GM12878 (cell line): ENCODE measurements at regions not wholly inside any gene's neighbourhood (a gene's known extent, or its start where the extent isn't known, plus 50 kb on each side); places are given as distances from the start of the nearest gene placed in this dataset.

ENCODE experiments used
- ATAC-seq: fragments of 200-7000 bp; cut with Tn5 transposase; 3 replicates; pipeline ENCODE4 v1.9.1; 2020; ENCODE audit warnings: mild to moderate bottlenecking, moderate library complexity
- BruUV-seq: library from RNA; stranded (reverse); fragments of 400-500 nt; replicated peaks from 2 replicates; lab custom pipeline; 2021; lab: Mats Ljungman, UMichigan
- CTCF ChIA-PET: fragments of 300-600 bp; sonication (Branson Sonifier 250); formaldehyde crosslinking; extraction: SDS; loops from one replicate; lab custom pipeline; 2021; ENCODE audit warnings: inconsistent platforms; lab: Yijun Ruan, JAX
- POLR2A ChIA-PET: fragments of 350-600 bp; formaldehyde crosslinking; extraction: SDS; loops from one replicate; lab custom pipeline; 2021; ENCODE audit warnings: inconsistent platforms; lab: Charles Lee
- RAD21 ChIA-PET: fragments of 300-600 bp; sonication (Branson Sonifier 250); formaldehyde crosslinking; loops from one replicate; lab custom pipeline; 2023; ENCODE audit warnings: antibody characterized with exemption; ENCODE audit not compliant: unreplicated experiment; lab: Charles Lee
- SMC1A ChIA-PET: fragments of 300-600 bp; sonication (Branson Sonifier 250); formaldehyde crosslinking; loops from one replicate; lab custom pipeline; 2023; ENCODE audit not compliant: unreplicated experiment, uncharacterized antibody; lab: Charles Lee
- DNase-seq: peaks from one replicate; pipeline ENCODE4 v3.0.0-alpha.2; 2011; ENCODE audit warnings: low read depth, low spot score
- FAIRE-seq: peaks from 3 replicates; lab custom pipeline; 2011; peaks lifted over from hg19 to GRCh38; lab: Jason Lieb, UNC
- H2AFZ ChIP-seq: 2 replicates; pipeline ENCODE4 v1.6.0; 2011; ENCODE audit warnings: low read depth, low read length, control low read depth; ENCODE audit not compliant: control insufficient read depth
- H3K27ac ChIP-seq: 2 replicates; pipeline ENCODE4 v1.5.1; 2011; ENCODE audit warnings: control low read depth; ENCODE audit not compliant: control insufficient read depth, insufficient read depth
- H3K27me3 ChIP-seq, 2 experiments: replicated peaks in 1 of 2; 2 replicates each; pipeline versions ENCODE4 v1.6.0 to v1.6.1; 2011; ENCODE audit warnings: low read length in 1 of 2; ENCODE audit not compliant: control insufficient read depth in 2 of 2, insufficient read depth in 2 of 2
- H3K36me3 ChIP-seq, 2 experiments: 2 replicates each; pipeline ENCODE4 v1.5.1; 2011; ENCODE audit warnings: low read length in 1 of 2; ENCODE audit not compliant: control insufficient read depth in 2 of 2, insufficient read depth in 2 of 2
- H3K4me1 ChIP-seq: 2 replicates; pipeline ENCODE4 v1.6.1; 2011; ENCODE audit warnings: mild to moderate bottlenecking, low read length, moderate library complexity, mixed read lengths; ENCODE audit not compliant: control insufficient read depth, insufficient read depth
- H3K4me2 ChIP-seq: 2 replicates; pipeline ENCODE4 v1.6.0; 2011; ENCODE audit warnings: control low read depth; ENCODE audit not compliant: control insufficient read depth, insufficient read depth
- H3K4me3 ChIP-seq: fragments of 200-600 bp; sonication (generic); 2 replicates; pipeline ENCODE4 v1.5.1; 2016
- H3K79me2 ChIP-seq: 2 replicates; pipeline ENCODE4 v1.6.0; 2011; ENCODE audit warnings: low read length; ENCODE audit not compliant: control insufficient read depth, insufficient read depth
- H3K9ac ChIP-seq: 2 replicates; pipeline ENCODE4 v1.8.0; 2011; ENCODE audit warnings: low read length, control low read depth, mixed read lengths; ENCODE audit not compliant: control insufficient read depth, insufficient read depth
- H3K9me3 ChIP-seq: replicated peaks from 3 replicates; pipeline ENCODE4 v1.5.1; 2011; ENCODE audit warnings: mild to moderate bottlenecking, low read length; ENCODE audit not compliant: control insufficient read depth, insufficient read depth
- H4K20me1 ChIP-seq: 2 replicates; pipeline ENCODE4 v1.6.0; 2011; ENCODE audit not compliant: control insufficient read depth, insufficient read depth
- FOXM1 ChIP-seq: IDR thresholded peaks from 2 replicates; pipeline ENCODE4 v1.6.1; 2012; ENCODE audit warnings: low read depth, mild to moderate bottlenecking, inconsistent platforms, low read length, moderate library complexity
- HCFC1 ChIP-seq: fragments of 150-350 bp; IDR thresholded peaks from 2 replicates; pipeline ENCODE4 v1.6.1; 2014; ENCODE audit warnings: low read length
- HDAC6 ChIP-seq: fragments of 200-600 bp; sonication (generic); IDR thresholded peaks from one replicate; pipeline ENCODE4 v1.8.0; 2017; ENCODE audit warnings: antibody characterized with exemption; ENCODE audit not compliant: unreplicated experiment
- NFYA ChIP-seq: IDR thresholded peaks from 2 replicates; pipeline ENCODE4 v1.6.1; 2011; ENCODE audit warnings: low read depth, mild to moderate bottlenecking, low read length, improper control_type of control experiment, borderline replicate concordance
- ZNF24 ChIP-seq: fragments of 450-650 bp; IDR thresholded peaks from 2 replicates; pipeline ENCODE4 v1.6.1; 2017; ENCODE audit warnings: antibody characterized with exemption, mild to moderate bottlenecking
- WGBS: methylation state at CpG from one replicate; pipeline ENCODE4 v1.1.6; 2016; ENCODE audit warnings: low lambda C conversion rate; ENCODE audit not compliant: insufficient replicate concordance, insufficient coverage; ENCODE audit errors: missing lambda C conversion rate; 5-methylcytosine and 5-hydroxymethylcytosine counted together
- in situ Hi-C: fragments of 300-500 bp; cut with MboI; formaldehyde crosslinking; loops from 9 replicates; pipeline ENCODE4 v1.14.3; 2018; ENCODE audit warnings: mixed read lengths
- intact Hi-C: fragments of 100-400 bp; cut with micrococcal nuclease; formaldehyde crosslinking; loops from one replicate; pipeline ENCODE4 v1.14.2; 2022; ENCODE audit not compliant: unreplicated experiment
- TF ChIP-seq, protein P1 (sequence below): IDR thresholded peaks from 2 replicates; pipeline ENCODE4 v1.6.1; 2012; ENCODE audit warnings: low read length, inconsistent platforms
- TF ChIP-seq, protein P2 (sequence below): IDR thresholded peaks from 2 replicates; pipeline ENCODE4 v1.6.1; 2012; ENCODE audit warnings: mild to moderate bottlenecking, low read depth, low read length
- TF ChIP-seq, protein P3 (sequence below): IDR thresholded peaks from 2 replicates; pipeline ENCODE4 v1.6.1; 2012; ENCODE audit warnings: low read depth, low read length, improper control_type of control experiment
- TF ChIP-seq, protein P4 (sequence below): fragments of 150-350 bp; IDR thresholded peaks from 2 replicates; pipeline ENCODE4 v1.6.1; 2016; ENCODE audit warnings: low read depth, low read length

DNA sequence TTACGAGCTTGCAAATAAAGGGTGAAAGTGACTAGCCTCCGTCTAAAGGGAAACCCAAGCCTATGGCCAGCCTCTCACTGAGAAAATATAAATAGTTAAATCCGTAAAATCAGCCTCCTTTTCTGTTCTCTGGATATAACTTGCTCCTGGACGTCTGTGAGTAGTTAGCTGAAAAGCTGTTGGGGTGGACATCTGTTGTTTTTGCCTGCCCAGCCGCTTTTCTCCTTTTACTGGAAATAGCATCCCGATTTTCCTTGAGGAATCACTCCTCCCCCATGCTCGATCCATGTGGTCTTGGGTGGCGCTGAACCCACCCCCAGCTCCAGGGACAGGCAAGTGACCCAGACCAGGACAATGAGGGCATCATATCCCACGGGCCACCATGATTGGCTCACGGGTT lies 291.5 kb upstream of the ZNF507 start:
- SMC1A ChIA-PET, result no interaction called here
- intact Hi-C loops, result no loop called here
- no TSS peak for BruUV-seq

More for the DNA sequence above, 291.5 kb upstream of the ZNF507 start:
- Histone ChIP-seq H3K27ac (no peak overlapping the region), H3K79me2 (no peaks in the 10 kb centered on the region), H3K27me3 (no peaks in the 10 kb centered on the region), H3K9ac (no peak overlapping the region), H3K4me3 (no peak overlapping the region), H3K9me3 (no peaks in the 10 kb centered on the region; the same call in 2 of the 3 replicates), H2AFZ (no peak overlapping the region), H3K4me1 (no peaks in the 10 kb centered on the region), H3K4me2 (no peak overlapping the region), H4K20me1 (no peaks in the 10 kb centered on the region), H3K36me3 (no peaks in the 10 kb centered on the region)
- in situ Hi-C loops, result no loop called here
- ChIA-PET CTCF (no interaction called here), POLR2A (no interaction called here), RAD21 (no interaction called here)
- FAIRE-seq, result no peak
- WGBS, result 8% methylated on average over 10 of the region's 10 CpGs
- TF ChIP-seq HDAC6, result no peak
- TF ChIP-seq, protein P1, sequence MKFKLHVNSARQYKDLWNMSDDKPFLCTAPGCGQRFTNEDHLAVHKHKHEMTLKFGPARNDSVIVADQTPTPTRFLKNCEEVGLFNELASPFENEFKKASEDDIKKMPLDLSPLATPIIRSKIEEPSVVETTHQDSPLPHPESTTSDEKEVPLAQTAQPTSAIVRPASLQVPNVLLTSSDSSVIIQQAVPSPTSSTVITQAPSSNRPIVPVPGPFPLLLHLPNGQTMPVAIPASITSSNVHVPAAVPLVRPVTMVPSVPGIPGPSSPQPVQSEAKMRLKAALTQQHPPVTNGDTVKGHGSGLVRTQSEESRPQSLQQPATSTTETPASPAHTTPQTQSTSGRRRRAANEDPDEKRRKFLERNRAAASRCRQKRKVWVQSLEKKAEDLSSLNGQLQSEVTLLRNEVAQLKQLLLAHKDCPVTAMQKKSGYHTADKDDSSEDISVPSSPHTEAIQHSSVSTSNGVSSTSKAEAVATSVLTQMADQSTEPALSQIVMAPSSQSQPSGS, result no peak
- no peak for TF ChIP-seq NFYA
- no peak for TF ChIP-seq FOXM1
- no peak for TF ChIP-seq HCFC1
- TF ChIP-seq, protein P2, sequence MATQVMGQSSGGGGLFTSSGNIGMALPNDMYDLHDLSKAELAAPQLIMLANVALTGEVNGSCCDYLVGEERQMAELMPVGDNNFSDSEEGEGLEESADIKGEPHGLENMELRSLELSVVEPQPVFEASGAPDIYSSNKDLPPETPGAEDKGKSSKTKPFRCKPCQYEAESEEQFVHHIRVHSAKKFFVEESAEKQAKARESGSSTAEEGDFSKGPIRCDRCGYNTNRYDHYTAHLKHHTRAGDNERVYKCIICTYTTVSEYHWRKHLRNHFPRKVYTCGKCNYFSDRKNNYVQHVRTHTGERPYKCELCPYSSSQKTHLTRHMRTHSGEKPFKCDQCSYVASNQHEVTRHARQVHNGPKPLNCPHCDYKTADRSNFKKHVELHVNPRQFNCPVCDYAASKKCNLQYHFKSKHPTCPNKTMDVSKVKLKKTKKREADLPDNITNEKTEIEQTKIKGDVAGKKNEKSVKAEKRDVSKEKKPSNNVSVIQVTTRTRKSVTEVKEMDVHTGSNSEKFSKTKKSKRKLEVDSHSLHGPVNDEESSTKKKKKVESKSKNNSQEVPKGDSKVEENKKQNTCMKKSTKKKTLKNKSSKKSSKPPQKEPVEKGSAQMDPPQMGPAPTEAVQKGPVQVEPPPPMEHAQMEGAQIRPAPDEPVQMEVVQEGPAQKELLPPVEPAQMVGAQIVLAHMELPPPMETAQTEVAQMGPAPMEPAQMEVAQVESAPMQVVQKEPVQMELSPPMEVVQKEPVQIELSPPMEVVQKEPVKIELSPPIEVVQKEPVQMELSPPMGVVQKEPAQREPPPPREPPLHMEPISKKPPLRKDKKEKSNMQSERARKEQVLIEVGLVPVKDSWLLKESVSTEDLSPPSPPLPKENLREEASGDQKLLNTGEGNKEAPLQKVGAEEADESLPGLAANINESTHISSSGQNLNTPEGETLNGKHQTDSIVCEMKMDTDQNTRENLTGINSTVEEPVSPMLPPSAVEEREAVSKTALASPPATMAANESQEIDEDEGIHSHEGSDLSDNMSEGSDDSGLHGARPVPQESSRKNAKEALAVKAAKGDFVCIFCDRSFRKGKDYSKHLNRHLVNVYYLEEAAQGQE, result no peak
- TF ChIP-seq ZNF24, result no peak
- TF ChIP-seq, protein P3, sequence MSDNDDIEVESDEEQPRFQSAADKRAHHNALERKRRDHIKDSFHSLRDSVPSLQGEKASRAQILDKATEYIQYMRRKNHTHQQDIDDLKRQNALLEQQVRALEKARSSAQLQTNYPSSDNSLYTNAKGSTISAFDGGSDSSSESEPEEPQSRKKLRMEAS, result no peak
- TF ChIP-seq, protein P4, sequence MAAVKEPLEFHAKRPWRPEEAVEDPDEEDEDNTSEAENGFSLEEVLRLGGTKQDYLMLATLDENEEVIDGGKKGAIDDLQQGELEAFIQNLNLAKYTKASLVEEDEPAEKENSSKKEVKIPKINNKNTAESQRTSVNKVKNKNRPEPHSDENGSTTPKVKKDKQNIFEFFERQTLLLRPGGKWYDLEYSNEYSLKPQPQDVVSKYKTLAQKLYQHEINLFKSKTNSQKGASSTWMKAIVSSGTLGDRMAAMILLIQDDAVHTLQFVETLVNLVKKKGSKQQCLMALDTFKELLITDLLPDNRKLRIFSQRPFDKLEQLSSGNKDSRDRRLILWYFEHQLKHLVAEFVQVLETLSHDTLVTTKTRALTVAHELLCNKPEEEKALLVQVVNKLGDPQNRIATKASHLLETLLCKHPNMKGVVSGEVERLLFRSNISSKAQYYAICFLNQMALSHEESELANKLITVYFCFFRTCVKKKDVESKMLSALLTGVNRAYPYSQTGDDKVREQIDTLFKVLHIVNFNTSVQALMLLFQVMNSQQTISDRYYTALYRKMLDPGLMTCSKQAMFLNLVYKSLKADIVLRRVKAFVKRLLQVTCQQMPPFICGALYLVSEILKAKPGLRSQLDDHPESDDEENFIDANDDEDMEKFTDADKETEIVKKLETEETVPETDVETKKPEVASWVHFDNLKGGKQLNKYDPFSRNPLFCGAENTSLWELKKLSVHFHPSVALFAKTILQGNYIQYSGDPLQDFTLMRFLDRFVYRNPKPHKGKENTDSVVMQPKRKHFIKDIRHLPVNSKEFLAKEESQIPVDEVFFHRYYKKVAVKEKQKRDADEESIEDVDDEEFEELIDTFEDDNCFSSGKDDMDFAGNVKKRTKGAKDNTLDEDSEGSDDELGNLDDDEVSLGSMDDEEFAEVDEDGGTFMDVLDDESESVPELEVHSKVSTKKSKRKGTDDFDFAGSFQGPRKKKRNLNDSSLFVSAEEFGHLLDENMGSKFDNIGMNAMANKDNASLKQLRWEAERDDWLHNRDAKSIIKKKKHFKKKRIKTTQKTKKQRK, result no peak
- no peak for DNase-seq
- ATAC-seq, result no peak
